ENCODE measurements at regions not wholly inside any gene's neighbourhood (a gene's known extent, or its start where the extent isn't known, plus 50 kb on each side); places are given as distances from the start of the nearest gene placed in this dataset.

DNA sequence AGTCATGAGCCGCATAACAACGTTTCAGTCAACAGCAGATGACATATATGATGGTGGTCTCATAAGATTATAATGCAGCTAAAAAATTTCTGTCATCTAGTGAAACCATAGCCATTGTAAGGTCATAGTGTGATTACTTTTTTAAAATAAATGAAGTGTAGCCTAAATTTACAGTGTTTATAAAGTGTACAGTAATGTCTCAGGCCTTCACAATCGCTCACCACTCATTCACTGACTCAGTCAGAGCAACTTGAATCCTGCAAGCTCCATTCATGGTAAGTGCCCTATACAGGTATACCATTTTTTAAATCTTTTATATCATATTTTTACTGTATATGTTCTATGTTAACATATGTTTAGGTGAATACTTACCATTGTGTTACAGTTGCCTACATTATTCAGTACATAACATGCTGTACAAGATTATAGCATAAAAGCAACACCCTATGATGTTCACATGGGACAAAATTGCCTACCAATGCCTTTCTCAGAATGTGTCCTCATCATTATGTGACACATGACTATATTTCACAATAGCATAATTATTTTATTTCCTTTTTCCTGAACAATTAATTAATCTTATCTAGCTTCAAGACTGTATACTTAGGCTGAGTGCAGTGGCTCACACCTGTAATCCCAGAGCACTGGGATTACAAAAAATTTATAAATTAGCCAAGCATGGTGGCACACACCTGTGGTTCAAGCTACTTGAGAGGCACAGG is 1115.9 kb upstream of the ZEB2 start:
- Histone ChIP-seq H3K27ac (ENCODE audit: low read length) (no peak overlapping the region), H3K4me1 (ENCODE audit: control insufficient read depth, insufficient read depth, low read length) (no peaks in the 10 kb centered on the region), H3K9me3 (ENCODE audit: control insufficient read depth, insufficient read depth, low read depth, low read length) (no peaks in the 10 kb centered on the region; the same call in 1 of the 2 replicates), H3K36me3 (ENCODE audit: control insufficient read depth, insufficient read depth, low read length) (no peaks in the 10 kb centered on the region), H3K27me3 (ENCODE audit: control insufficient read depth, insufficient read depth, low read length) (no peaks in the 10 kb centered on the region), H3K4me3 (ENCODE audit: low read depth in 2 of 2, low read length in 2 of 2) (no peak overlapping the region)
- ChIA-PET CTCF (no interaction called here), POLR2A (no interaction called here)
- BruUV-seq (replicated peaks): no TSS peak
- ATAC-seq: no peak
- in situ Hi-C loops (cut with HindIII; ENCODE audit: low pct_unique_long_range_greater_than_20kb, low sequenced_read_pairs): no loop called here
- intact Hi-C loops (cut with micrococcal nuclease; ENCODE audit: unreplicated experiment): no loop called here
- DNase-seq (ENCODE audit: low read depth, low spot score): no peak
- TF ChIP-seq, protein P1, sequence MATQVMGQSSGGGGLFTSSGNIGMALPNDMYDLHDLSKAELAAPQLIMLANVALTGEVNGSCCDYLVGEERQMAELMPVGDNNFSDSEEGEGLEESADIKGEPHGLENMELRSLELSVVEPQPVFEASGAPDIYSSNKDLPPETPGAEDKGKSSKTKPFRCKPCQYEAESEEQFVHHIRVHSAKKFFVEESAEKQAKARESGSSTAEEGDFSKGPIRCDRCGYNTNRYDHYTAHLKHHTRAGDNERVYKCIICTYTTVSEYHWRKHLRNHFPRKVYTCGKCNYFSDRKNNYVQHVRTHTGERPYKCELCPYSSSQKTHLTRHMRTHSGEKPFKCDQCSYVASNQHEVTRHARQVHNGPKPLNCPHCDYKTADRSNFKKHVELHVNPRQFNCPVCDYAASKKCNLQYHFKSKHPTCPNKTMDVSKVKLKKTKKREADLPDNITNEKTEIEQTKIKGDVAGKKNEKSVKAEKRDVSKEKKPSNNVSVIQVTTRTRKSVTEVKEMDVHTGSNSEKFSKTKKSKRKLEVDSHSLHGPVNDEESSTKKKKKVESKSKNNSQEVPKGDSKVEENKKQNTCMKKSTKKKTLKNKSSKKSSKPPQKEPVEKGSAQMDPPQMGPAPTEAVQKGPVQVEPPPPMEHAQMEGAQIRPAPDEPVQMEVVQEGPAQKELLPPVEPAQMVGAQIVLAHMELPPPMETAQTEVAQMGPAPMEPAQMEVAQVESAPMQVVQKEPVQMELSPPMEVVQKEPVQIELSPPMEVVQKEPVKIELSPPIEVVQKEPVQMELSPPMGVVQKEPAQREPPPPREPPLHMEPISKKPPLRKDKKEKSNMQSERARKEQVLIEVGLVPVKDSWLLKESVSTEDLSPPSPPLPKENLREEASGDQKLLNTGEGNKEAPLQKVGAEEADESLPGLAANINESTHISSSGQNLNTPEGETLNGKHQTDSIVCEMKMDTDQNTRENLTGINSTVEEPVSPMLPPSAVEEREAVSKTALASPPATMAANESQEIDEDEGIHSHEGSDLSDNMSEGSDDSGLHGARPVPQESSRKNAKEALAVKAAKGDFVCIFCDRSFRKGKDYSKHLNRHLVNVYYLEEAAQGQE (IDR thresholded peaks at IDR 0.05; ENCODE audit: insufficient read depth in 1 of 2, low read depth in 2 of 2, low read length in 1 of 2): no peak
- TF ChIP-seq, protein P2, sequence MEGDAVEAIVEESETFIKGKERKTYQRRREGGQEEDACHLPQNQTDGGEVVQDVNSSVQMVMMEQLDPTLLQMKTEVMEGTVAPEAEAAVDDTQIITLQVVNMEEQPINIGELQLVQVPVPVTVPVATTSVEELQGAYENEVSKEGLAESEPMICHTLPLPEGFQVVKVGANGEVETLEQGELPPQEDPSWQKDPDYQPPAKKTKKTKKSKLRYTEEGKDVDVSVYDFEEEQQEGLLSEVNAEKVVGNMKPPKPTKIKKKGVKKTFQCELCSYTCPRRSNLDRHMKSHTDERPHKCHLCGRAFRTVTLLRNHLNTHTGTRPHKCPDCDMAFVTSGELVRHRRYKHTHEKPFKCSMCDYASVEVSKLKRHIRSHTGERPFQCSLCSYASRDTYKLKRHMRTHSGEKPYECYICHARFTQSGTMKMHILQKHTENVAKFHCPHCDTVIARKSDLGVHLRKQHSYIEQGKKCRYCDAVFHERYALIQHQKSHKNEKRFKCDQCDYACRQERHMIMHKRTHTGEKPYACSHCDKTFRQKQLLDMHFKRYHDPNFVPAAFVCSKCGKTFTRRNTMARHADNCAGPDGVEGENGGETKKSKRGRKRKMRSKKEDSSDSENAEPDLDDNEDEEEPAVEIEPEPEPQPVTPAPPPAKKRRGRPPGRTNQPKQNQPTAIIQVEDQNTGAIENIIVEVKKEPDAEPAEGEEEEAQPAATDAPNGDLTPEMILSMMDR (IDR thresholded peaks at IDR 0.05): no peak
- TF ChIP-seq SIN3A (IDR thresholded peaks at IDR 0.05; ENCODE audit: borderline replicate concordance, insufficient read depth, low read depth, low read length) (no peak), POLR2AphosphoS5 (IDR thresholded peaks at IDR 0.05; ENCODE audit: low read depth, low read length) (no peak)

GRCh38 chr2:145631561-145631960 is 1111.6 kb upstream of the ZEB2 start:
- TF ChIP-seq, protein P2 (IDR thresholded peaks at IDR 0.05): no peak
- no peak for TF ChIP-seq POLR2AphosphoS5 (IDR thresholded peaks at IDR 0.05; ENCODE audit: low read depth, low read length)
- TF ChIP-seq SIN3A (IDR thresholded peaks at IDR 0.05; ENCODE audit: borderline replicate concordance, insufficient read depth, low read depth, low read length): no peak
- Histone ChIP-seq H3K27me3 (ENCODE audit: control insufficient read depth, insufficient read depth, low read length) (no peaks in the 10 kb centered on the region), H3K36me3 (ENCODE audit: control insufficient read depth, insufficient read depth, low read length) (no peaks in the 10 kb centered on the region), H3K27ac (ENCODE audit: low read length) (no peak overlapping the region), H3K9me3 (ENCODE audit: control insufficient read depth, insufficient read depth, low read depth, low read length) (no peaks in the 10 kb centered on the region; the same call in 1 of the 2 replicates), H3K4me3 (ENCODE audit: low read depth in 2 of 2, low read length in 2 of 2) (no peak overlapping the region), H3K4me1 (ENCODE audit: control insufficient read depth, insufficient read depth, low read length) (no peaks in the 10 kb centered on the region)
- ATAC-seq: no peak
- POLR2A ChIA-PET: no interaction called here
- intact Hi-C loops (cut with micrococcal nuclease; ENCODE audit: unreplicated experiment): no loop called here
- in situ Hi-C loops (cut with HindIII; ENCODE audit: low pct_unique_long_range_greater_than_20kb, low sequenced_read_pairs): no loop called here
- CTCF ChIA-PET: no interaction called here
- DNase-seq (ENCODE audit: low read depth, low spot score): no peak
- no TSS peak for BruUV-seq (replicated peaks)
